HG02852 (cell line): ENCODE measurements at regions not wholly inside any gene's neighbourhood (a gene's known extent, or its start where the extent isn't known, plus 50 kb on each side); places are given as distances from the start of the nearest gene placed in this dataset.

ENCODE experiments used
- ATAC-seq: cut with Tn5 transposase; IDR thresholded peaks from one replicate; pipeline ENCODE4 v1.9.1; 2021; ENCODE audit warnings: mild to moderate bottlenecking, moderate library complexity; ENCODE audit not compliant: unreplicated experiment

- no peak for ATAC-seq
Observed at GRCh38 chr13:67642657-67643056, 412.5 kb upstream of the PCDH9 start.

GRCh38 chr13:67635754-67636153 is 405.6 kb upstream of the PCDH9 start:
- ATAC-seq: no peak

- ATAC-seq: no peak
Observed at GRCh38 chr13:67632590-67632989, 402.5 kb upstream of the PCDH9 start.

- ATAC-seq: no peak
Observed at GRCh38 chr13:67630640-67631039, 400.5 kb upstream of the PCDH9 start.

- no peak for ATAC-seq
Observed at GRCh38 chr13:67623630-67624029, 393.5 kb upstream of the PCDH9 start.

- ATAC-seq: no peak
Observed at GRCh38 chr13:67620665-67621064, 390.5 kb upstream of the PCDH9 start.

- no peak for ATAC-seq
Observed at GRCh38 chr13:67619995-67620380, 389.9 kb upstream of the PCDH9 start.

- ATAC-seq: no peak
Observed at GRCh38 chr13:67619351-67619994, 389.3 kb upstream of the PCDH9 start.

- no peak for ATAC-seq
Observed at GRCh38 chr13:67614579-67614978, 384.4 kb upstream of the PCDH9 start.

- ATAC-seq: no peak
Observed at GRCh38 chr13:67614013-67614412, 383.9 kb upstream of the PCDH9 start.

GRCh38 chr13:67588607-67589006 is 358.5 kb upstream of the PCDH9 start:
- no peak for ATAC-seq

- no peak for ATAC-seq
Observed at GRCh38 chr13:67577361-67577760, 347.2 kb upstream of the PCDH9 start.

- ATAC-seq: no peak
Observed at GRCh38 chr13:67574320-67575233, 344.4 kb upstream of the PCDH9 start.

- no peak for ATAC-seq
Observed at GRCh38 chr13:67568205-67568604, 338.1 kb upstream of the PCDH9 start.

- ATAC-seq: no peak
Observed at GRCh38 chr13:67557642-67558241, 327.6 kb upstream of the PCDH9 start.

- ATAC-seq: no peak
Observed at GRCh38 chr13:67557118-67557517, 327.0 kb upstream of the PCDH9 start.

GRCh38 chr13:67554746-67555452 is 324.8 kb upstream of the PCDH9 start:
- no peak for ATAC-seq

GRCh38 chr13:67554286-67554685 is 324.1 kb upstream of the PCDH9 start:
- no peak for ATAC-seq

GRCh38 chr13:67549331-67549730 is 319.2 kb upstream of the PCDH9 start:
- no peak for ATAC-seq

GRCh38 chr13:67538906-67539305 is 308.8 kb upstream of the PCDH9 start:
- ATAC-seq: no peak

- ATAC-seq: no peak
Observed at GRCh38 chr13:67520886-67521285, 290.8 kb upstream of the PCDH9 start.
